ENCODE measurements at regions not wholly inside any gene's neighbourhood (a gene's known extent, or its start where the extent isn't known, plus 50 kb on each side); places are given as distances from the start of the nearest gene placed in this dataset.

- TF ChIP-seq, protein P1, sequence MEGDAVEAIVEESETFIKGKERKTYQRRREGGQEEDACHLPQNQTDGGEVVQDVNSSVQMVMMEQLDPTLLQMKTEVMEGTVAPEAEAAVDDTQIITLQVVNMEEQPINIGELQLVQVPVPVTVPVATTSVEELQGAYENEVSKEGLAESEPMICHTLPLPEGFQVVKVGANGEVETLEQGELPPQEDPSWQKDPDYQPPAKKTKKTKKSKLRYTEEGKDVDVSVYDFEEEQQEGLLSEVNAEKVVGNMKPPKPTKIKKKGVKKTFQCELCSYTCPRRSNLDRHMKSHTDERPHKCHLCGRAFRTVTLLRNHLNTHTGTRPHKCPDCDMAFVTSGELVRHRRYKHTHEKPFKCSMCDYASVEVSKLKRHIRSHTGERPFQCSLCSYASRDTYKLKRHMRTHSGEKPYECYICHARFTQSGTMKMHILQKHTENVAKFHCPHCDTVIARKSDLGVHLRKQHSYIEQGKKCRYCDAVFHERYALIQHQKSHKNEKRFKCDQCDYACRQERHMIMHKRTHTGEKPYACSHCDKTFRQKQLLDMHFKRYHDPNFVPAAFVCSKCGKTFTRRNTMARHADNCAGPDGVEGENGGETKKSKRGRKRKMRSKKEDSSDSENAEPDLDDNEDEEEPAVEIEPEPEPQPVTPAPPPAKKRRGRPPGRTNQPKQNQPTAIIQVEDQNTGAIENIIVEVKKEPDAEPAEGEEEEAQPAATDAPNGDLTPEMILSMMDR (IDR thresholded peaks at IDR 0.05) = no peak
- no peak for TF ChIP-seq POLR2A (IDR thresholded peaks at IDR 0.05)
These were observed 87.6 kb downstream of the CARTPT start for GRCh38 chr5:71806711-71807110.

Data from thyroid gland (tissue), 4 donors.